C4-2B (cell line): ENCODE measurements at regions not wholly inside any gene's neighbourhood (a gene's known extent, or its start where the extent isn't known, plus 50 kb on each side); places are given as distances from the start of the nearest gene placed in this dataset.

ENCODE experiments used
- H3K27ac ChIP-seq: fragments of 450-650 bp; 2 replicates; pipeline ENCODE4 v1.5.1; 2017
- CTCF ChIP-seq: fragments of 450-650 bp; conservative IDR thresholded peaks from 2 replicates; pipeline ENCODE4 v1.5.1; 2017; ENCODE audit warnings: mild to moderate bottlenecking
- ZFX ChIP-seq: fragments of 450-650 bp; IDR thresholded peaks from 2 replicates; pipeline ENCODE4 v1.6.1; 2017

GRCh38 chr6:1486387-1486786 lies 97.0 kb downstream of the FOXF2 start:
- no peak for TF ChIP-seq CTCF
- no peak for TF ChIP-seq ZFX
- no peak overlapping the region for H3K27ac ChIP-seq

GRCh38 chr6:1487239-1487638 lies 97.9 kb downstream of the FOXF2 start:
- TF ChIP-seq ZFX: no peak
- no peak for TF ChIP-seq CTCF

GRCh38 chr6:1491025-1491424 lies 101.6 kb downstream of the FOXF2 start:
- TF ChIP-seq ZFX (no peak), CTCF (no peak)

More at GRCh38 chr6:1487239-1487638, 97.9 kb downstream of the FOXF2 start:
- no peak overlapping the region for H3K27ac ChIP-seq

DNA sequence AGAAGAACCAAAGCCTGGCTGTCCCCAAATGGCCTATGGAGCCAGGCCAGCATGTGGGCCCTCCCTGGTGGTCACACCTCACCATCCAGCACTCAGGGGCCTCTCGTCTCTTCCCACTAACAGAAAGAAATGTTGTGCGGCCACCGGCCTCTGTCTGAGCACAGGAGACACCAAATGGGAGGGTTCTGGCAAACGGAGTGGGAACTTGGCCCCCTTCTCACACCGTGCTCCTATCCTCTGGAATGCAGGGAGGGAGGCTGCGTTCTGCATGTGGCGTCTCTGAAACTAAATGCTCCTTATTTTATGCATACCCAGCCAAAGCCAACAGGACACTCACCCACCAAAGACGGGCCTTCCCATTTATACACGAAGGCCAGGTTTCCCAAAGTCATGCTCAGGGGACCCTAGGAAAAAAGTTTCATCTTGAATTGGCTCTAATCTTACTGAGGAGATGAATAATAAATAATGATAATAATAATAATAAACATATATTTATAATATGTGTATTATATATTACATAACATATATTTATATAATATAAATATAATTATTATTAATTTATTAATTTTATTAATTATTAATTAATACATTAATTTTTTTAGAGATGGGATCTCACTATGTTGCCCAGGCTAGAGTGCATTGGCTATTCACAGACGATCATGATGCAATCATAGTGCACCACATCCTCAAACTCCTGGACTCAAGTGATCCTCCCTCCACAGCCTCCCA lies 102.4 kb downstream of the FOXF2 start:
- TF ChIP-seq CTCF: no peak
- no peak for TF ChIP-seq ZFX
- no peak overlapping the region for H3K27ac ChIP-seq

More at GRCh38 chr6:1491025-1491424, 101.6 kb downstream of the FOXF2 start:
- H3K27ac ChIP-seq: no peak overlapping the region

DNA sequence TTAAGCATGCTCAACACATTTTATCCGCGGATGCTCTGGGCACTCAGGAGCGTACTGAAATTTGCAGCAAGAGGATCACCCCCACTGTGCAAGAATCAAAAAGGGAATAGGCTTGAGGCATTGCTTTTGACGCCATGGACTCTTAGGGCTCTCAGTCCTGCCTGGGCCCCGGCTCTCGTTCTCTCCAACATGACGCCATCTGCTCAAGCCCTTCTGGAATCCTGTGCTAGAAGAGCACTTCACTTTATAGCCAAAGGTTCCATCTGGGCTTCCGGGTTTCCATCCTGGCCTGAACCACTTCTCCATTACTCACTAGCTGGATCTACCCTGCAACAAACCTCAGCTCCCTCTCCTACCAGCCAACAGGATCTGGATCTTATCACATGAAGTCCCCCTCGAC lies 105.3 kb downstream of the FOXF2 start:
- no peak for TF ChIP-seq ZFX
- TF ChIP-seq CTCF: no peak
- no peak overlapping the region for H3K27ac ChIP-seq

GRCh38 chr6:1495344-1495743 lies 106.0 kb downstream of the FOXF2 start:
- no peak for TF ChIP-seq CTCF

DNA sequence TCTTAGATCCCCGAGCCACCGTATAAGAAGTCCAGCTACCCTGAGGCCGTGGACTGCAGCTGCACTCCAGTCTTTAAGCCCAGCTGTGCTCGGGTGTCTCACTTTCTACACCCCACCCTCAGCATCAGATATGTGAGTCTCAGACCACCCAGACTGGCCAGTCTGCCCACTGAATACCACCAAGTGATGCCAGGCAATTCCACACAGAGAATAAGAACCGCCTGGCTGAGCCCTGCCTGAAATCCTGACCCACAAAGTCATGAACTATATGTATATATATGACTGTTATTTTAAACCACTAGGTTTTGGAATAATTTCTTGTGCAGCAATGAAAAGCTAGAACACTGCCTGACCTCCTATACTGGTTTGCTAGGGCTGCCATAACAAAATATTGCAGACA lies 106.7 kb downstream of the FOXF2 start:
- H3K27ac ChIP-seq: no peak overlapping the region

More at GRCh38 chr6:1495344-1495743, 106.0 kb downstream of the FOXF2 start:
- H3K27ac ChIP-seq: no peak overlapping the region

More for the DNA sequence above, 106.7 kb downstream of the FOXF2 start:
- TF ChIP-seq ZFX: no peak
- no peak for TF ChIP-seq CTCF
